ENCODE measurements at regions not wholly inside any gene's neighbourhood (a gene's known extent, or its start where the extent isn't known, plus 50 kb on each side); places are given as distances from the start of the nearest gene placed in this dataset.
"Not testable (repeated sequence)": the region's sequence is repeated elsewhere in the genome, so short reads cannot be mapped to it uniquely, and the experiment has no call there.

DNA sequence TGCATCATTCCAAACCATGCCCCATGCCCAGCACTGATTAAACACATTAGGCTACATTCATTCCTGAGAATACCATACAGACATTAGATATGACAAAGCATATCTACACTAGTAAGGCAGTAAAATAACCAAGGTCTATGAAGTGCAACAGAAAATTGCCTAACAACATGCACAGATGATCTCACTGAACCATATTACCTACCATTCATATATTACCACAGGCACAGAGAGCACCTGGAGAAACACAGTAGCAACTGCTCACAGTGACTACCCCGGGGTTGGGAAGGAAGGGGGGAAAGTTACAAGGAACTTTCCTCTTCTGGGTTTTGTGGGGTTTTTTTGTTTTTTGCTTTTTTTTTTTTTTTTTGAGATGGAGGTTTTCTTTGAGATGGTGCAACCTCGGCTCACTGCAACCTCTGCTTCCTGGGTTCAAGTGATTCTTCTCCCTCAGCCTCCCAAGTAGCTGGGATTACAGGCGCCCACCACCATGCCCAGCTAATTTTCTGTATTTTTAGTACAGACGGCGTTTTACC lies 669.6 kb downstream of the UQCRFS1 start:
- intact Hi-C loops (cut with DNase I), result no loop called here
- no peak for DNase-seq
- no peaks in the 10 kb centered on the region for H3K36me3 ChIP-seq

DNA sequence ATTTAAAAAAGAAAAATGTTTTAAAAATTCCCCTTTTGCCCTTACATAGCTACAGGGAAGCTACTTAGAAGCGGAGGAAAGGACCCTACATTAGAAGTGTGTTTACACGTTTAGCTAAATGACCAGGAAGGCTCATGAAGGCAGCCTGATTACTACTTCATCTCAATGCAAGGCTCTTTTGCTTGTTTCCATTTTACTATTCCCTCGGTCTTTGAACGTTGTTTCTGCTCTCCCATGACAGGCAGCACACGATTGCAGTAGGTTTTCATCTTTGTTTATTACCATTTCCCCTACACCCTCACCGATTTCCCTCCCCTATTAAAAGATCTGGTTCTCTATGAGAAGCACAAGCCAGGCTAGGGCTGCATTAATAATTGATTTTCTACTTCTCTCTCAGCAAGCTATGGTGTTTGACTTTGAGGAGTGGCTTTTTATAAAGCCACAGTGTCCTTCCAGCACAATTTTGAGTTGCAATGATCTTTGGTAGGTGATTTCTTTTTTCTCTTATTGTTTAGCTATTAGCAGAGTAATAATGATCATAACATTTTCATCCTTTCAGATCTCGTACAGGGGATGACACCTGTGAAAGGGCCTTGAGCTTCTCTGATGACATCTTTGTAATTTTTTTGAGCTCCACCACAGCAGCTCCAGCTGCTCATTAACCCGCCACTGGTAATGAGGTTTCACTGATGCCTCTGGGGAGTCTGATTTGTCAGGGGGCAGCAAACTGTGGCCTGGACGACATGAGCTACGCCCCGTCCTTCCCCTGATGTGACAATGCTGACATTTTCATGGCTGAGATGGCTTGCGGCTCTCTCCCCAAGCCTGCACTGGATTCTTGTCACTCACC lies 670.3 kb downstream of the UQCRFS1 start:
- Histone ChIP-seq H3K27me3 (no peaks in the 10 kb centered on the region), H3K4me1 (no peaks in the 10 kb centered on the region), H3K4me3 (no peak overlapping the region), H3K36me3 (no peaks in the 10 kb centered on the region), H3K27ac (no peak overlapping the region), H3K9me3 (peaks cover 0 to 13% (median 5%) of the 10 kb centered on the region in 11 donors)
- ATAC-seq (no peak), DNase-seq (no peak)
- TF ChIP-seq, protein P1, sequence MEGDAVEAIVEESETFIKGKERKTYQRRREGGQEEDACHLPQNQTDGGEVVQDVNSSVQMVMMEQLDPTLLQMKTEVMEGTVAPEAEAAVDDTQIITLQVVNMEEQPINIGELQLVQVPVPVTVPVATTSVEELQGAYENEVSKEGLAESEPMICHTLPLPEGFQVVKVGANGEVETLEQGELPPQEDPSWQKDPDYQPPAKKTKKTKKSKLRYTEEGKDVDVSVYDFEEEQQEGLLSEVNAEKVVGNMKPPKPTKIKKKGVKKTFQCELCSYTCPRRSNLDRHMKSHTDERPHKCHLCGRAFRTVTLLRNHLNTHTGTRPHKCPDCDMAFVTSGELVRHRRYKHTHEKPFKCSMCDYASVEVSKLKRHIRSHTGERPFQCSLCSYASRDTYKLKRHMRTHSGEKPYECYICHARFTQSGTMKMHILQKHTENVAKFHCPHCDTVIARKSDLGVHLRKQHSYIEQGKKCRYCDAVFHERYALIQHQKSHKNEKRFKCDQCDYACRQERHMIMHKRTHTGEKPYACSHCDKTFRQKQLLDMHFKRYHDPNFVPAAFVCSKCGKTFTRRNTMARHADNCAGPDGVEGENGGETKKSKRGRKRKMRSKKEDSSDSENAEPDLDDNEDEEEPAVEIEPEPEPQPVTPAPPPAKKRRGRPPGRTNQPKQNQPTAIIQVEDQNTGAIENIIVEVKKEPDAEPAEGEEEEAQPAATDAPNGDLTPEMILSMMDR (IDR thresholded peaks at IDR 0.05), result no peak
- intact Hi-C loops (cut with DNase I), result no loop called here
- WGBS, 2 donors, result 78% methylated on average over 12 of the region's 12 CpGs

More for the DNA sequence above, 669.6 kb downstream of the UQCRFS1 start:
- no peak overlapping the region for H3K4me3 ChIP-seq
- H3K9me3 ChIP-seq, result peaks cover 0 to 6% (median 0%) of the 10 kb centered on the region in 11 donors
- WGBS, 2 donors, result 74 to 75% methylated on average over 5 of the region's 5 CpGs
- TF ChIP-seq, protein P1 (IDR thresholded peaks at IDR 0.05), result no peak
- no peak overlapping the region for H3K27ac ChIP-seq
- ATAC-seq, result no peak
- no peaks in the 10 kb centered on the region for H3K4me1 ChIP-seq
- H3K27me3 ChIP-seq, result no peaks in the 10 kb centered on the region

DNA sequence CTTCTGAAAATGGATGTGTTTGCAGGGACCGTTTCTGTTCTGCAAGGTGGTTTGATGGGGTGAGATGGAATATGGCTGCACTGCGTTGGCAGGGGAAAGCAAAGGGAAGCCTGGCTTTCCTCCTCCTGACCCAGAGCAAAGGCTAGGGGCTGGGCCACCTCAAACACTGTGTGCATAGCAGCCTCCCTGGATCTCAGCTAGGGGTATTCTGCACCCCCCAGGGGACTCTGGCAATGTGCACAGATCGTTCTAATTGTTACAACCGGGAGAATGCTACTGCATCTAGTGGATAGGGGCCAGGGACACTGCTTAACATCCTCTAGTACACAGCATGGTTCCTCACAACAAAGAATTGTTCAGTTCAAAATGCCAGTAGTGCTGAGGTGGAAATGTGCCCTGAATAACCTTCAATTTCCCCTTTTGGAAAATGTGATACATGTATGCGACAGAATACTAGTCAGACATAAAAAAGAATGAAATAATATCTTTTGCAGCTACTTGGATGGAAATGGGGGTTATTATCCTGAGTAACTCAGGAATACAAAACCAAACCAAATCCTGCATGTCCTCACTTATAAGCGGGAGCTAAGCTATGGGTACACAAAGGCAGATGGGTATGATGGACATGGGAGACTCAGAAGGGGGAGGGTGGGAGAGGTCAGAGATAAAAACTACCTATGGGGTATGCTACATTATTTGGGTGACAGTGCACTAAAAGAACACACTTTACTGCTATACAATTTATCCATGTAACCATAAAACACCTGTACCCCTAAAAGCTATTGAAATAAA lies 671.2 kb downstream of the UQCRFS1 start:
- Histone ChIP-seq H3K4me1 (no peaks in the 10 kb centered on the region), H3K36me3 (no peaks in the 10 kb centered on the region), H3K9me3 (peaks cover 0 to 21% (median 13%) of the 10 kb centered on the region in 11 donors), H3K4me3 (no peak overlapping the region), H3K27ac (no peak overlapping the region), H3K27me3 (no peaks in the 10 kb centered on the region)
- TF ChIP-seq, protein P1 (IDR thresholded peaks at IDR 0.05), result no peak
- DNase-seq, result no peak
- intact Hi-C loops (cut with DNase I), result no loop called here
- ATAC-seq, result no peak
- WGBS, 2 donors, result 75 to 78% methylated on average over 6 of the region's 6 CpGs

DNA sequence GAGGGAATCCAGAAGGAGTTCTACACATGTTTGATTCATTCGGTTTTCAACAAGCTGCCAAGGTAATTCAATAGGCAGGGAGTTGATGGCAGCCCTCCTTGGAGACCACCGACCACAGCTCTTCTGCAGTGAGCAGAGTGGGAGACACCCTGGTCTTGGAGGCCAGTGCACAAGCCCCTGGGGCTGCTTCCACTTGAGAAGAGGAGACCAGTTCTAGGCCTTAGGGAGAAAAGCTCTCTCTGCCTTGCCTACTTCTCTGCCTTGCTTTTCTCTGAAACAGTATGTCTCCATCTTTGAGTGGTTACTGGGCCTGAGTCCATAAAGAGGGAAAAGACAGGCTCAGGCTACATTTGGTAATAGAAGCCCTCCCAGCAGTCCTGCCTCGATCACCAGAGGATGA lies 671.9 kb downstream of the UQCRFS1 start:
- no peaks in the 10 kb centered on the region for H3K4me1 ChIP-seq
- H3K36me3 ChIP-seq, result no peaks in the 10 kb centered on the region
- ATAC-seq, result no peak
- H3K27me3 ChIP-seq, result no peaks in the 10 kb centered on the region
- H3K4me3 ChIP-seq, result no peak overlapping the region
- TF ChIP-seq, protein P1 (IDR thresholded peaks at IDR 0.05), result no peak
- H3K27ac ChIP-seq, result no peak overlapping the region
- no peak for DNase-seq
- intact Hi-C loops (cut with DNase I), result no loop called here
- WGBS, 2 donors, result 74 to 85% methylated on average over 3 of the region's 3 CpGs
- peaks cover 0 to 29% (median 13%) of the 10 kb centered on the region in 11 donors for H3K9me3 ChIP-seq

DNA sequence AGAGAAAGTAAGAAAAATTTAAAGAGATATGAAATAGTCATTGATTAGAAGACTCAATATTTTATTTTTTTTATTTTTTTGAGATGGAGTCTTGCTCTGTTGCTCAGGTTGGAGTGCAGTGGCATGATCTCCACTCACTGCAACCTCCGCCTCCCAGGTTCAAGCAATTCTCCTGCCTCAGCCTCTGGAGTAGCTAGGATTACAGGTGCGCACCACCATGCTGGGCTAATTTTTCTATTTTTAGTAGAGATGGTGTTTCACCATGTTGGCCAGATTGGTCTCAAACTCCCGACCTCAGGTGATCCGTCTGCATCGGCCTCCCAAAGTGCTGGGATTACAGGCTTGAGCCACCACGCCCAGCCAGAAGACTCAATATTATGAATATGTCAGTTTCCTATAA lies 672.6 kb downstream of the UQCRFS1 start:
- peaks cover 0 to 32% (median 13%) of the 10 kb centered on the region in 11 donors for H3K9me3 ChIP-seq
- DNase-seq; H3K27me3 ChIP-seq; H3K4me3 ChIP-seq; H3K27ac ChIP-seq; H3K4me1 ChIP-seq; intact Hi-C loops (cut with DNase I); ATAC-seq; H3K36me3 ChIP-seq: not testable (repeated sequence)
- 85 to 89% methylated on average over 6 of the region's 6 CpGs for WGBS, 2 donors

All from heart right ventricle (tissue), 16 donors.